CD4-positive, CD25-positive, alpha-beta regulatory T cell (primary cell): ENCODE measurements at regions not wholly inside any gene's neighbourhood (a gene's known extent, or its start where the extent isn't known, plus 50 kb on each side); places are given as distances from the start of the nearest gene placed in this dataset.

Experiments used
- ATAC-seq, 2 donors: fragments of 150-1000 bp; cut with Tn5 transposase; one replicate each; pipeline ENCODE4 v1.10.0; 2021; ENCODE audit warnings: low read depth in 2 of 2, moderate number of reproducible peaks in 2 of 2, moderate library complexity in 1 of 2
- DNase-seq, 3 donors: peaks; one replicate each; pipeline versions ENCODE4 v3.0.0 to v3.0.0-alpha.2; 2012 to 2022; ENCODE audit warnings: mixed read lengths in 1 of 3
- H3K27ac ChIP-seq: one replicate; pipeline ENCODE4 v1.7.0; 2013; ENCODE audit warnings: mild to moderate bottlenecking, low read length; ENCODE audit not compliant: insufficient read depth, poor library complexity, severe bottlenecking
- H3K27me3 ChIP-seq: one replicate; pipeline ENCODE4 v1.7.0; 2013; ENCODE audit warnings: low read length; ENCODE audit not compliant: control insufficient read depth, insufficient read depth
- H3K36me3 ChIP-seq: one replicate; pipeline ENCODE4 v1.7.0; 2013; ENCODE audit warnings: mild to moderate bottlenecking, low read length, moderate library complexity; ENCODE audit not compliant: control insufficient read depth, insufficient read depth
- H3K4me1 ChIP-seq: 2 replicates; pipeline ENCODE4 v1.7.0; 2013; ENCODE audit warnings: mild to moderate bottlenecking, low read length; ENCODE audit not compliant: insufficient read depth, control insufficient read depth, poor library complexity, severe bottlenecking
- H3K4me3 ChIP-seq: one replicate; pipeline ENCODE4 v1.7.0; 2013; ENCODE audit warnings: low read depth, mild to moderate bottlenecking, low read length, moderate library complexity
- H3K9me3 ChIP-seq, 2 experiments: 1 replicate in 1 of 2; 2 replicates in 1 of 2; pipeline ENCODE4 v1.7.0; 2013; ENCODE audit warnings: low read length in 2 of 2, mild to moderate bottlenecking in 1 of 2, moderate library complexity in 1 of 2; ENCODE audit not compliant: control insufficient read depth in 2 of 2
- H3K27ac Mint-ChIP-seq, 3 donors: one replicate each; pipeline ENCODE4 v1.8.0; 2020 to 2022; ENCODE audit warnings: mild to moderate bottlenecking in 3 of 3, mixed read lengths in 3 of 3, moderate library complexity in 2 of 3
- H3K27me3 Mint-ChIP-seq: one replicate; pipeline ENCODE4 v1.8.0; 2022; ENCODE audit warnings: mild to moderate bottlenecking, mixed read lengths
- H3K36me3 Mint-ChIP-seq: one replicate; pipeline ENCODE4 v1.8.0; 2020; ENCODE audit warnings: mixed read lengths
- H3K4me1 Mint-ChIP-seq, 4 donors: one replicate each; pipeline ENCODE4 v1.8.0; 2020 to 2022; ENCODE audit warnings: mixed read lengths in 4 of 4, mild to moderate bottlenecking in 1 of 4
- H3K4me3 Mint-ChIP-seq, 4 donors: one replicate each; pipeline ENCODE4 v1.8.0; 2020 to 2022; ENCODE audit warnings: mild to moderate bottlenecking in 4 of 4, mixed read lengths in 4 of 4, moderate library complexity in 3 of 4
- H3K9me3 Mint-ChIP-seq, 7 donors: one replicate each; pipeline ENCODE4 v1.8.0; 2020 to 2022; ENCODE audit warnings: mixed read lengths in 7 of 7, mild to moderate bottlenecking in 3 of 7, moderate library complexity in 2 of 7

GRCh38 chr9:90268613-90269012 is 374.0 kb downstream of the DIRAS2 start:
- no peak overlapping the region for H3K27ac ChIP-seq
- H3K27me3 Mint-ChIP-seq: peaks cover 10% of the 10 kb centered on the region
- H3K4me1 Mint-ChIP-seq: no peaks in the 10 kb centered on the region
- H3K36me3 ChIP-seq: no peaks in the 10 kb centered on the region
- no peak overlapping the region for H3K4me3 Mint-ChIP-seq
- no peak overlapping the region for H3K27ac Mint-ChIP-seq
- no peaks in the 10 kb centered on the region for H3K4me1 ChIP-seq
- H3K9me3 ChIP-seq: no peaks in the 10 kb centered on the region
- no peak overlapping the region for H3K4me3 ChIP-seq
- no peak for DNase-seq
- no peaks in the 10 kb centered on the region for H3K36me3 Mint-ChIP-seq
- H3K9me3 Mint-ChIP-seq: no peaks in the 10 kb centered on the region
- ATAC-seq: no peak
- H3K27me3 ChIP-seq: no peaks in the 10 kb centered on the region

GRCh38 chr9:90271707-90272106 is 370.9 kb downstream of the DIRAS2 start:
- H3K9me3 Mint-ChIP-seq: no peaks in the 10 kb centered on the region
- Histone ChIP-seq H3K36me3 (no peaks in the 10 kb centered on the region), H3K27me3 (no peaks in the 10 kb centered on the region), H3K4me3 (no peak overlapping the region), H3K9me3 (no peaks in the 10 kb centered on the region), H3K27ac (no peak overlapping the region), H3K4me1 (no peaks in the 10 kb centered on the region)
- H3K27ac Mint-ChIP-seq: no peak overlapping the region
- H3K27me3 Mint-ChIP-seq: peaks cover 6% of the 10 kb centered on the region
- no peaks in the 10 kb centered on the region for H3K4me1 Mint-ChIP-seq
- DNase-seq (no peak), ATAC-seq (no peak)
- no peaks in the 10 kb centered on the region for H3K36me3 Mint-ChIP-seq
- no peak overlapping the region for H3K4me3 Mint-ChIP-seq

GRCh38 chr9:90274725-90275124 is 367.9 kb downstream of the DIRAS2 start:
- H3K9me3 ChIP-seq: no peaks in the 10 kb centered on the region
- Mint-ChIP-seq H3K27me3 (no peaks in the 10 kb centered on the region), H3K27ac (no peak overlapping the region), H3K4me3 (no peak overlapping the region), H3K9me3 (no peaks in the 10 kb centered on the region), H3K36me3 (no peaks in the 10 kb centered on the region), H3K4me1 (no peaks in the 10 kb centered on the region)
- no peak for DNase-seq
- H3K36me3 ChIP-seq: no peaks in the 10 kb centered on the region
- no peak for ATAC-seq
- H3K27ac ChIP-seq: no peak overlapping the region
- H3K27me3 ChIP-seq: no peaks in the 10 kb centered on the region
- no peak overlapping the region for H3K4me3 ChIP-seq
- H3K4me1 ChIP-seq: no peaks in the 10 kb centered on the region

GRCh38 chr9:90285946-90286345 is 356.7 kb downstream of the DIRAS2 start:
- no peaks in the 10 kb centered on the region for H3K27me3 ChIP-seq
- H3K9me3 Mint-ChIP-seq: peaks cover 0 to 3% (median 0%) of the 10 kb centered on the region in 7 donors
- H3K9me3 ChIP-seq: no peaks in the 10 kb centered on the region
- no peak overlapping the region for H3K4me3 Mint-ChIP-seq
- ATAC-seq (no peak), DNase-seq (no peak)
- H3K27me3 Mint-ChIP-seq: peaks cover 5% of the 10 kb centered on the region
- H3K27ac ChIP-seq: no peak overlapping the region
- no peaks in the 10 kb centered on the region for H3K4me1 ChIP-seq
- H3K27ac Mint-ChIP-seq: no peak overlapping the region
- H3K36me3 Mint-ChIP-seq: no peaks in the 10 kb centered on the region
- H3K4me3 ChIP-seq: no peak overlapping the region
- H3K36me3 ChIP-seq: no peaks in the 10 kb centered on the region
- peaks cover 0 to 4% (median 0%) of the 10 kb centered on the region in 4 donors for H3K4me1 Mint-ChIP-seq

- ATAC-seq (peak in 1 of 2 donors; percentile 16), DNase-seq (no peak)
- H3K36me3 ChIP-seq: no peaks in the 10 kb centered on the region
- no peak overlapping the region for H3K4me3 Mint-ChIP-seq
- H3K4me1 ChIP-seq: no peaks in the 10 kb centered on the region
- H3K4me1 Mint-ChIP-seq: peaks cover 0 to 4% (median 0%) of the 10 kb centered on the region in 4 donors
- no peaks in the 10 kb centered on the region for H3K9me3 ChIP-seq
- no peak overlapping the region for H3K27ac Mint-ChIP-seq
- H3K4me3 ChIP-seq: no peak overlapping the region
- H3K27ac ChIP-seq: no peak overlapping the region
- H3K9me3 Mint-ChIP-seq: peaks cover 0 to 3% (median 0%) of the 10 kb centered on the region in 7 donors
- H3K36me3 Mint-ChIP-seq: no peaks in the 10 kb centered on the region
- H3K27me3 Mint-ChIP-seq: peaks cover 19% of the 10 kb centered on the region
- no peaks in the 10 kb centered on the region for H3K27me3 ChIP-seq
Observed at GRCh38 chr9:90287567-90288274, 354.9 kb downstream of the DIRAS2 start.

- ATAC-seq (no peak), DNase-seq (no peak)
- Mint-ChIP-seq H3K4me1 (peaks cover 0 to 4% (median 0%) of the 10 kb centered on the region in 4 donors), H3K36me3 (no peaks in the 10 kb centered on the region), H3K9me3 (peaks cover 0 to 3% (median 0%) of the 10 kb centered on the region in 7 donors), H3K27me3 (peaks cover 17% of the 10 kb centered on the region), H3K4me3 (no peak overlapping the region), H3K27ac (no peak overlapping the region)
- Histone ChIP-seq H3K9me3 (no peaks in the 10 kb centered on the region), H3K4me3 (no peak overlapping the region), H3K4me1 (no peaks in the 10 kb centered on the region), H3K27ac (no peak overlapping the region), H3K36me3 (no peaks in the 10 kb centered on the region), H3K27me3 (no peaks in the 10 kb centered on the region)
Observed at GRCh38 chr9:90288275-90288639, 354.4 kb downstream of the DIRAS2 start.

- Histone ChIP-seq H3K4me3 (no peak overlapping the region), H3K9me3 (no peaks in the 10 kb centered on the region), H3K27me3 (no peaks in the 10 kb centered on the region), H3K36me3 (no peaks in the 10 kb centered on the region), H3K27ac (no peak overlapping the region), H3K4me1 (no peaks in the 10 kb centered on the region)
- Mint-ChIP-seq H3K27me3 (peaks cover 17% of the 10 kb centered on the region), H3K36me3 (no peaks in the 10 kb centered on the region), H3K9me3 (peaks cover 0 to 3% (median 0%) of the 10 kb centered on the region in 7 donors), H3K4me3 (no peak overlapping the region), H3K27ac (no peak overlapping the region), H3K4me1 (peaks cover 0 to 4% (median 0%) of the 10 kb centered on the region in 4 donors)
- ATAC-seq: no peak
- no peak for DNase-seq
Observed at GRCh38 chr9:90290716-90291485, 351.7 kb downstream of the DIRAS2 start.

- no peaks in the 10 kb centered on the region for H3K9me3 Mint-ChIP-seq
Observed at GRCh38 chr9:90296539-90296938, 346.1 kb downstream of the DIRAS2 start.

More at GRCh38 chr9:90296539-90296938, 346.1 kb downstream of the DIRAS2 start:
- Histone ChIP-seq H3K9me3 (no peaks in the 10 kb centered on the region), H3K27me3 (no peaks in the 10 kb centered on the region), H3K4me3 (no peak overlapping the region), H3K4me1 (no peaks in the 10 kb centered on the region), H3K36me3 (no peaks in the 10 kb centered on the region), H3K27ac (no peak overlapping the region)
- peaks cover 11% of the 10 kb centered on the region for H3K27me3 Mint-ChIP-seq
- no peak overlapping the region for H3K27ac Mint-ChIP-seq
- no peaks in the 10 kb centered on the region for H3K4me1 Mint-ChIP-seq
- ATAC-seq (no peak), DNase-seq (no peak)
- H3K36me3 Mint-ChIP-seq: no peaks in the 10 kb centered on the region
- H3K4me3 Mint-ChIP-seq: no peak overlapping the region
